Fibroblast of peridontal ligament (primary cell): ENCODE measurements at regions not wholly inside any gene's neighbourhood (a gene's known extent, or its start where the extent isn't known, plus 50 kb on each side); places are given as distances from the start of the nearest gene placed in this dataset.

ENCODE experiments used
- DNase-seq: peaks from one replicate; pipeline ENCODE4 v3.0.0-alpha.2; 2010; ENCODE audit errors: extremely low read depth

GRCh38 chr13:80469853-80470381, 129.0 kb upstream of the SPRY2 start:
- peak; percentile 68 for DNase-seq

- no peak for DNase-seq
These were observed 128.4 kb upstream of the SPRY2 start for GRCh38 chr13:80469105-80469852.

GRCh38 chr13:80465321-80465720, 124.4 kb upstream of the SPRY2 start:
- DNase-seq, result no peak

- no peak for DNase-seq
These were observed 122.9 kb upstream of the SPRY2 start for GRCh38 chr13:80463673-80464352.

- no peak for DNase-seq
These were observed 121.6 kb upstream of the SPRY2 start for GRCh38 chr13:80462567-80462966.

GRCh38 chr13:80462037-80462436, 121.1 kb upstream of the SPRY2 start:
- no peak for DNase-seq

GRCh38 chr13:80458543-80458942, 117.6 kb upstream of the SPRY2 start:
- no peak for DNase-seq

GRCh38 chr13:80454245-80454644, 113.3 kb upstream of the SPRY2 start:
- peak; percentile 15 for DNase-seq

- no peak for DNase-seq
These were observed 111.4 kb upstream of the SPRY2 start for GRCh38 chr13:80452279-80452678.

GRCh38 chr13:80451641-80452040, 110.7 kb upstream of the SPRY2 start:
- DNase-seq, result no peak

GRCh38 chr13:80450386-80450785, 109.5 kb upstream of the SPRY2 start:
- DNase-seq, result no peak

- no peak for DNase-seq
These were observed 107.8 kb upstream of the SPRY2 start for GRCh38 chr13:80448725-80449124.

- no peak for DNase-seq
These were observed 106.8 kb upstream of the SPRY2 start for GRCh38 chr13:80447747-80448146.

GRCh38 chr13:80444240-80445015, 103.5 kb upstream of the SPRY2 start:
- no peak for DNase-seq

GRCh38 chr13:80442609-80443008, 101.7 kb upstream of the SPRY2 start:
- DNase-seq, result no peak

GRCh38 chr13:80441968-80442367, 101.0 kb upstream of the SPRY2 start:
- DNase-seq, result no peak

GRCh38 chr13:80438521-80438920, 97.6 kb upstream of the SPRY2 start:
- no peak for DNase-seq

- DNase-seq, result no peak
These were observed 96.3 kb upstream of the SPRY2 start for GRCh38 chr13:80437231-80437630.

GRCh38 chr13:80436571-80437169, 95.7 kb upstream of the SPRY2 start:
- peak; percentile 76 for DNase-seq

- DNase-seq, result no peak
These were observed 89.6 kb upstream of the SPRY2 start for GRCh38 chr13:80430561-80430960.

- DNase-seq, result no peak
These were observed 87.6 kb upstream of the SPRY2 start for GRCh38 chr13:80428349-80429096.
